ENCODE measurements at regions not wholly inside any gene's neighbourhood (a gene's known extent, or its start where the extent isn't known, plus 50 kb on each side); places are given as distances from the start of the nearest gene placed in this dataset.

DNA sequence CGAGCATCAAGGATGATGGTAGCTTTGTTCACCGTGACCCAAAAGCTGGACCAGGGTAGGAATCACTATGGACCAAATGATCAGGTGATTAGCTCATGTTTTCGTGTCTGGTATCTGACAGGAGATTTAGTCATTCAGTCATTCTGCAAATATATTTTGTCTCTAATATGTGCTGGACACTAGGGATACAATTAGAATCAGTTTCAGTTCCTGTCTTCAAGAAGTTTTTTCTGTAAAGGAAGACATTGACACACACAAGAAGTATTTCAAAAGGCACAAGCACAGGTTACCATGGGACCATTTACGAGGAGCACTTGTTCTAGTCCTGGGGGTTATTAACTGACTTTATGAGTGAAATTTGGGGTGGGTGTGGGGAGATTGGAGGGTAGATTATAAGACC, 244.9 kb downstream of the HIVEP2 start:
- intact Hi-C loops (cut with micrococcal nuclease) = loop anchor here in 1 of 2 donors (5.0 to 10.0 kb wide), 2 partner anchors 215 to 247 kb away; partner anchors contain the start of gene HIVEP2
- WGBS (ENCODE audit: insufficient coverage) = 44% methylated on average over 2 of the region's 4 CpGs
- H3K4me1 ChIP-seq (ENCODE audit: control insufficient read depth in 1 of 2, insufficient read depth in 2 of 2, low read length in 2 of 2) = peaks cover 68 to 73% of the 10 kb centered on the region in 2 donors

DNA sequence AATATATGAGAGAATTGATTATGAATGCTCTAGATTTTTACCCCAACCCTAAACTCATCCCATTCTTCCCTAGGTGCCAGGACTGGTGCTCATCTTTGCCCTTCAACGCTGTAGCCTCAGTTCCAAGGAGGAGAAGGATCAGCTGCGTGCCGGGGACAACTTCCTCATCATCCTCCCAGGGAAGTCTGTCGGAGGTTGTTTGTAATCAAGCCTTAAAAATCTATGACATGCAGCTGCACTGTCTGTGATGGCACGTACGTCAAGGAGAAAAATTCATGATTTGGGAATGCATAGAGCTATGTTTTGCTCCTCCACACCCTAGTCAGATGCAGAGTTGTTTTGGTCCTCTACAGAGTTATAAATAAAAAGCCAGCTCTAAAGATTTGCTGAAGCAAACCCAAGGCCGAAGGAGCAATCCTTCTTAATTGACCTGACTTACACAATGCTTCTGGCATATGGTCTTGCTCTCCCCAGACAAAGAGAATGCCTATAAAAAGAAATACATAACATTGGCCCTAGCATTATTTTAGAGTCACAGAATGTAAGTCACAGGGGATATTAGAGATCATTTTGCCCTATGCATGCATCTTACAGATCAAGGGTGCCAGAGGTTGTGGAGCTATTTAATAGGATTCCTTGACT, 244.2 kb downstream of the HIVEP2 start:
- TF ChIP-seq, protein P1, sequence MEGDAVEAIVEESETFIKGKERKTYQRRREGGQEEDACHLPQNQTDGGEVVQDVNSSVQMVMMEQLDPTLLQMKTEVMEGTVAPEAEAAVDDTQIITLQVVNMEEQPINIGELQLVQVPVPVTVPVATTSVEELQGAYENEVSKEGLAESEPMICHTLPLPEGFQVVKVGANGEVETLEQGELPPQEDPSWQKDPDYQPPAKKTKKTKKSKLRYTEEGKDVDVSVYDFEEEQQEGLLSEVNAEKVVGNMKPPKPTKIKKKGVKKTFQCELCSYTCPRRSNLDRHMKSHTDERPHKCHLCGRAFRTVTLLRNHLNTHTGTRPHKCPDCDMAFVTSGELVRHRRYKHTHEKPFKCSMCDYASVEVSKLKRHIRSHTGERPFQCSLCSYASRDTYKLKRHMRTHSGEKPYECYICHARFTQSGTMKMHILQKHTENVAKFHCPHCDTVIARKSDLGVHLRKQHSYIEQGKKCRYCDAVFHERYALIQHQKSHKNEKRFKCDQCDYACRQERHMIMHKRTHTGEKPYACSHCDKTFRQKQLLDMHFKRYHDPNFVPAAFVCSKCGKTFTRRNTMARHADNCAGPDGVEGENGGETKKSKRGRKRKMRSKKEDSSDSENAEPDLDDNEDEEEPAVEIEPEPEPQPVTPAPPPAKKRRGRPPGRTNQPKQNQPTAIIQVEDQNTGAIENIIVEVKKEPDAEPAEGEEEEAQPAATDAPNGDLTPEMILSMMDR (IDR thresholded peaks at IDR 0.05) = no peak
- peak overlapping the region in 6 of 7 donors; percentile 60 to 89 (median 86) for H3K27ac Mint-ChIP-seq
- Histone ChIP-seq H3K4me3 (replicated peaks in 1 of 3; ENCODE audit: low read depth in 2 of 3, low read length in 3 of 3) (peak overlapping the region in 1 of 3 experiments; percentile 32), H3K36me3 (replicated peaks in 1 of 2; ENCODE audit: control insufficient read depth in 1 of 2, insufficient read depth in 2 of 2, low read length in 2 of 2) (no peaks in the 10 kb centered on the region), H4K20me1 (ENCODE audit: insufficient read depth, low read length) (no peaks in the 10 kb centered on the region), H2AFZ (ENCODE audit: insufficient read depth, low read depth, low read length, poor library complexity, severe bottlenecking) (no peak overlapping the region), H3K4me2 (replicated peaks; ENCODE audit: extremely low read depth, low read length, poor library complexity, severe bottlenecking) (peak overlapping the region; percentile 43), H3K27ac (ENCODE audit: low read depth in 1 of 2, low read length in 2 of 2) (peak overlapping the region in 1 of 2 donors; percentile 62), H3K4me1 (ENCODE audit: control insufficient read depth in 1 of 2, insufficient read depth in 2 of 2, low read length in 2 of 2) (peaks cover 75 to 81% of the 10 kb centered on the region in 2 donors), H3K79me2 (ENCODE audit: insufficient read depth, low read length) (no peaks in the 10 kb centered on the region), H3K9ac (ENCODE audit: insufficient read depth, low read length, poor library complexity, severe bottlenecking) (no peak overlapping the region), H3K27me3 (ENCODE audit: control insufficient read depth in 2 of 2, insufficient read depth in 2 of 2, low read length in 2 of 2) (no peaks in the 10 kb centered on the region), H3K9me3 (replicated peaks in 1 of 2; ENCODE audit: control insufficient read depth in 1 of 2, insufficient read depth in 1 of 2, low read length in 2 of 2) (no peaks in the 10 kb centered on the region)
- peak overlapping the region; percentile 47 to 51 for H3K4me3 Mint-ChIP-seq
- peaks cover 69% of the 10 kb centered on the region for H3K4me1 Mint-ChIP-seq
- H3K27me3 Mint-ChIP-seq (ENCODE audit: low read depth in 3 of 3) = peaks cover 0 to 4% (median 3%) of the 10 kb centered on the region in 3 donors
- peak; percentile 25 to 63 (median 59) for DNase-seq
- no peaks in the 10 kb centered on the region for H3K36me3 Mint-ChIP-seq
- intact Hi-C loops (cut with micrococcal nuclease) = loop anchor here in 1 of 2 donors (5.0 to 10.0 kb wide), 2 partner anchors 214 to 247 kb away; partner anchors contain the start of gene HIVEP2
- 0% methylated on average over 1 of the region's 7 CpGs for WGBS (ENCODE audit: insufficient coverage)
- H3K9me3 Mint-ChIP-seq = no peaks in the 10 kb centered on the region

More for the DNA sequence above, 244.9 kb downstream of the HIVEP2 start:
- Mint-ChIP-seq H3K27ac (peak overlapping the region; percentile 27 to 89 (median 84)), H3K4me3 (peak overlapping the region in 1 of 2 donors; percentile 61), H3K9me3 (no peaks in the 10 kb centered on the region), H3K4me1 (peaks cover 62% of the 10 kb centered on the region), H3K36me3 (no peaks in the 10 kb centered on the region), H3K27me3 (ENCODE audit: low read depth in 3 of 3) (peaks cover 0 to 4% (median 3%) of the 10 kb centered on the region in 3 donors)
- Histone ChIP-seq H3K27ac (ENCODE audit: low read depth in 1 of 2, low read length in 2 of 2) (peak overlapping the region in 1 of 2 donors; percentile 62), H2AFZ (ENCODE audit: insufficient read depth, low read depth, low read length, poor library complexity, severe bottlenecking) (no peak overlapping the region), H3K27me3 (ENCODE audit: control insufficient read depth in 2 of 2, insufficient read depth in 2 of 2, low read length in 2 of 2) (no peaks in the 10 kb centered on the region), H3K9ac (ENCODE audit: insufficient read depth, low read length, poor library complexity, severe bottlenecking) (no peak overlapping the region), H3K4me2 (replicated peaks; ENCODE audit: extremely low read depth, low read length, poor library complexity, severe bottlenecking) (peak overlapping the region; percentile 43), H4K20me1 (ENCODE audit: insufficient read depth, low read length) (no peaks in the 10 kb centered on the region), H3K79me2 (ENCODE audit: insufficient read depth, low read length) (no peaks in the 10 kb centered on the region), H3K36me3 (replicated peaks in 1 of 2; ENCODE audit: control insufficient read depth in 1 of 2, insufficient read depth in 2 of 2, low read length in 2 of 2) (no peaks in the 10 kb centered on the region), H3K9me3 (replicated peaks in 1 of 2; ENCODE audit: control insufficient read depth in 1 of 2, insufficient read depth in 1 of 2, low read length in 2 of 2) (no peaks in the 10 kb centered on the region), H3K4me3 (replicated peaks in 1 of 3; ENCODE audit: low read depth in 2 of 3, low read length in 3 of 3) (peak overlapping the region in 1 of 3 experiments; percentile 32)
- peak; percentile 57 to 81 (median 73) for DNase-seq
- TF ChIP-seq, protein P1 (IDR thresholded peaks at IDR 0.05) = no peak

Data from CD14-positive monocyte (primary cell).